NCI-H1694 treated with DMSO at 0.1 percent for 48 hours (cell line): ENCODE measurements at regions not wholly inside any gene's neighbourhood (a gene's known extent, or its start where the extent isn't known, plus 50 kb on each side); places are given as distances from the start of the nearest gene placed in this dataset.

ENCODE experiments used
- DNase-seq: peaks from one replicate; lab custom pipeline; 2025; lab: John Stamatoyannopoulos, UW

DNA sequence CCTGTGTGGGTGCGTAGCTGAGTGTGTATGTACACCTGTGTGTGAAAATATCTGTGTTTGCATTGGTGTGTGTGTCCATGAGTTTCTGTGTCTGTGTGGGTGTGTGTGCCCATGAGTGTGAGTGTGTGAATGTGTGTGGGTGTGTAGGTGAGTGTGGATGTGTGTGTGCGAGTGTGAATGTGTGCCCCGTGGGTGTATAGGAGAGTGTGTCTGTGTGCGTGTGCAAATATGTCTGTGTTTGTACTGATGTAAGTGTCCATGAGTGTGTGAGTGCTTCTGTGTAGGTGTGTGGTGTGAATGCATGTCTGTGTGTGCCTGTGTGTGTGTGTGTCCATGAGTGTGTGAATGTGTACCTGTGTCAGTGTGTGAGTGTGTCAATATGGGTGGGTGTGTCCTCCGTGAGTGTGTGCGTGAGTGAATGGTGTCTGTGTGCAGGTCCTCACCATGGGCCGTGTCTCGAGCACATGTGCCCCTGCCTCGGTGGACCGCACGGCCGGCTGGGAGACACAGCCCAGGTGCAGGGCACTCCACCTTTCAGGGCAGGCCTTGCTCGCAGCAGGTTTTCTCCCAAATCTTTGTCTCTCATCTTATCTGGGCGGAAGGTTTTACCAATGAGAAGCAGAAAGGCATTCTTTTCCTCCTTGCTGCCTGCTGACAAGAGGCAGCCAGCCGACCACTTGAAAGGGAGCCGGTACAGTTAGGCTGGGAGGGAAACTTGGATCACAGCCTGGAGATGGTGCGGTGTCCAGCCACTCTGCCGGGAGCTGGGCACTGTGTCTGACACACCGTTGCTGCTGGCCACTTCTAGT, 107.1 kb upstream of the FAM20C start:
- no peak for DNase-seq

GRCh38 chr7:85883-86515, 106.4 kb upstream of the FAM20C start:
- DNase-seq: no peak

DNA sequence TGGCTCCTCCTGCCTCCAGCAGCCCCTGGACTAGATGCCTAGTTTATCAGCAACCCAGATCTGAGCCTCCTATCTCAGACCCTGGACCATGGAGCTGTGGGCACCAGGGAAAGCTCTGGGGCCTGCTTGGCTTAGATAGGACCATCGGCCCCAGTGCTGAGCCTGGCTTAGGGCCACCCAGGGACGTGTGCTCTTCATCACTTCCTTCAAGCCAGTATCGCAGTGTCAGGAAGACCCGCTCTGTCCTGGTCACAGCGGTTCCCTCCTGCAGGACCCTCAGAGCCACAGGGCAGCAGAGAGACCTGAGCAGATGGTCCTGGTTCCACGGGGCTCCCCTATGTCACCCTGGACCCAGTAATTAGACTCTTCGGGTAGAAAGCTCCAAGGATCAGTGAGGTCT, 105.7 kb upstream of the FAM20C start:
- no peak for DNase-seq

- no peak for DNase-seq
These were observed 105.3 kb upstream of the FAM20C start for GRCh38 chr7:87047-87446.

DNA sequence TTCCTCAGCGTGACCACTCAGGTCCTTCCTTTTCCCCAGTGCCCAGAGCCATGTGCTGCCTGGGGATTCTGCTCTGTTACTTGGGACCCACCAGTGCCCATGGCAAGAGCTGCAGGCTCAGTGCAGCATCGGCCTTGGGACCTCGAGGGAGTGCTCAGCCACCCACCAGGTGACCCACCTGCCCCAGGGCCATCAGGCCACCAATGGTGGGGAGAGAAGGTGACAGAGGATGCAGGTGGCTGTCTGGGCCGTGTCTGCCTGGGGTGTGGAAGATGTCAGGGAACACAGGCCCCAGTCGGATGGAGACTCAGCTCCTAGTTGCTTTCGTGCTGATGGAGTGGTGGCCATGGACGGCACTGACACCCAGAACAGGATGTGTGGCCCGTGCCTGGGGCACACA, 104.7 kb upstream of the FAM20C start:
- no peak for DNase-seq

GRCh38 chr7:88095-88926, 104.1 kb upstream of the FAM20C start:
- DNase-seq: no peak

GRCh38 chr7:88927-89231, 103.5 kb upstream of the FAM20C start:
- no peak for DNase-seq

DNA sequence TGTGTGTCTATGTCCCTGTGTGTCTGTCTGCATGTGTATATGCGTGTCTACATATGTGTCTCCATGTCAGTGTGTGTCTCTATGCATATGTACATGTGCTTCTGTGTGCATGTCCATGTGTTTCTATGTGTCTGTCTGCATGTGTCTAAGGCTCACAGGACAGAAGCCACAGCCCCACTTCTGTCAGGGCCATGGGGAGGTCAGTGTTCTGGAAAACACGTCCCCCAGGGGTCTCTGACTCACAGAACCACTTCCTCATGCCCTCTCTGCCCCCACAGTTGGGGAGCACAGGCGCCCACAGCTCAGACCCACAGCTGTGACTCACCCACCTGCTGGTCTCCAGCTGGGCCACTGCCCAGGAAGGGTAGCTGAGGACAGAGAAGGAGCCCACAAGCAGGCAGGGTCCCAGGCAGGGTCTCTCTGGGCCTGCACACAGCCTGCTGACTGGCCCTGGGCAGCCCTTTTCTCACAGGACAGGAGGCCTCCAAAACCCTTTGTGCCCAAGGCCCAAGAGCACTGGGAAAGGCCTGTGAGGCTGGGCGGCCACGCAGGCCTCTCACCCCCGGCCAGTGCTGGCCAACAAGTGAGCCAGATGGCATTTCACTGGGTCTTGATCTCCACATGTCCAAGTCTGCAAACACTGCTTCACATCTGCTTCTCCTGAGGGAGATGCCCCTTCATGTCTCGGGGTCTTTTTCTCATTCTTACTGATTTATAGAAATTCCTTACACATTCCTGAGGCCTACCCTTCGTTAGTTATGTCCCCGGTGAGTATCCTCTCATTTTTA, 102.9 kb upstream of the FAM20C start:
- no peak for DNase-seq

- no peak for DNase-seq
These were observed 102.0 kb upstream of the FAM20C start for GRCh38 chr7:90111-91063.

- no peak for DNase-seq
These were observed 100.8 kb upstream of the FAM20C start for GRCh38 chr7:91396-92175.

GRCh38 chr7:92231-92674, 100.1 kb upstream of the FAM20C start:
- no peak for DNase-seq

GRCh38 chr7:92888-93672, 99.3 kb upstream of the FAM20C start:
- no peak for DNase-seq

- no peak for DNase-seq
These were observed 98.0 kb upstream of the FAM20C start for GRCh38 chr7:94251-94801.

- DNase-seq: no peak
These were observed 97.0 kb upstream of the FAM20C start for GRCh38 chr7:95180-95862.

DNA sequence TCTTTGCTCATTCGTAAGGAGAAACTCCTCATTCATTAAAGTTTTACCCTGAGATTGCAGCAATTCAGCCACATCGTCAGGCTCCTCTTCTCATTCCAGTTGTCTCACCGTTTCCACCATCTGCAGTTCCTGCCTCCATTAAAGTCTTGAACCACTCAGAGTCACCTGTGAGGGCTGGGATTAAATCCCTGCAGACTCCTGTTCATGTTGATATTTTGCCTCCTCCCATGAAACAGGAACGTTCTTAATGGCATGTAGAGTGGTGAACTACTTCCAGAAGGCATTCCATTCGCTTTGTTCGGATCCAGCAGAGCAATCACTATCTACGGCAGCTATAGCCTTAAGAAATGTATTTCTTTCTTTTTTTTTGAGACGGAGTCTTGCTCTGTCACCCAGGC, 96.5 kb upstream of the FAM20C start:
- DNase-seq: no peak

DNA sequence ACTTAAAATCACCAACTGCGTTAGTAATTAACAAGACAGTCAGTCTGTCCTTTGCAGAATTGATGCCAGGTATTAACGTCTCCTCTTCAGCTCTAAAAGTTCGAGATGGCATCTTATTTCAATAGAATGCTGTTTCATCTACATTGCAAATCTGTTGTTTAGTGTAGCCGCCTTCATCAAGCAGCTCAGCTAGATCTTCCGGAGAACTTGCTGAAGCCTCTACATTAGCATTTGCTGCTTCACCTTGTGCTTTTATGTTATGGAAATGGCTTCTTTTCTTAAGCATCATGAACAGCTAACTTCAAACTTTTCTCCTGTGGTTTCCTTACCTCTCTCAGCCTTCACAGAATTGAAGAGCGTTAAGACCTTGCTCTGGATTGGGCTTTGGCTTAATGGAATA, 95.5 kb upstream of the FAM20C start:
- DNase-seq: no peak

- no peak for DNase-seq
These were observed 95.0 kb upstream of the FAM20C start for GRCh38 chr7:97310-97841.
